IMR-90 (cell line): ENCODE measurements at regions not wholly inside any gene's neighbourhood (a gene's known extent, or its start where the extent isn't known, plus 50 kb on each side); places are given as distances from the start of the nearest gene placed in this dataset.

Experiments
- ATAC-seq: fragments of 200-7000 bp; cut with Tn5 transposase; 2 replicates; pipeline ENCODE4 v1.9.1; 2020; ENCODE audit warnings: low read depth, mild to moderate bottlenecking, moderate library complexity
- BruUV-seq: library from RNA; stranded (reverse); fragments of 400-500 nt; replicated peaks from 2 replicates; lab custom pipeline; 2021; lab: Mats Ljungman, UMichigan
- CTCF ChIA-PET: fragments of 300-600 bp; formaldehyde crosslinking; extraction: SDS; loops from one replicate; lab custom pipeline; 2021; ENCODE audit warnings: antibody characterized with exemption; lab: Yijun Ruan, JAX
- POLR2A ChIA-PET: fragments of 300-600 bp; sonication (Branson Sonifier 250); formaldehyde crosslinking; loops from one replicate; lab custom pipeline; 2022; ENCODE audit warnings: antibody characterized with exemption; ENCODE audit not compliant: unreplicated experiment; lab: Charles Lee
- DNase-seq: peaks from one replicate; pipeline ENCODE4 v3.0.0; 2013
- H2AFZ ChIP-seq: replicated peaks from 2 replicates; pipeline ENCODE3; 2013; ENCODE audit warnings: low read length, mild to moderate bottlenecking; ENCODE audit not compliant: poor library complexity
- H2AK5ac ChIP-seq: 2 replicates; pipeline ENCODE4 v1.6.1; 2013; ENCODE audit warnings: low read depth, low read length, inconsistent platforms
- H2AK9ac ChIP-seq: replicated peaks from 2 replicates; pipeline ENCODE3; 2013; ENCODE audit warnings: mild to moderate bottlenecking, low read depth, low read length, moderate library complexity; ENCODE audit not compliant: poor library complexity
- H2BK120ac ChIP-seq: 2 replicates; pipeline ENCODE4 v1.6.1; 2013; ENCODE audit warnings: low read depth, low read length, inconsistent platforms
- H2BK15ac ChIP-seq: 3 replicates; pipeline ENCODE4 v1.6.1; 2013; ENCODE audit warnings: low read depth, low read length, inconsistent platforms
- H2BK20ac ChIP-seq: 2 replicates; pipeline ENCODE4 v1.6.1; 2013; ENCODE audit warnings: low read depth, mild to moderate bottlenecking, inconsistent platforms, low read length, moderate library complexity
- H2BK5ac ChIP-seq: 2 replicates; pipeline ENCODE4 v1.6.1; 2013; ENCODE audit warnings: mild to moderate bottlenecking, low read depth, low read length, inconsistent platforms; ENCODE audit not compliant: poor library complexity, severe bottlenecking
- H3K14ac ChIP-seq: replicated peaks from 2 replicates; pipeline ENCODE4 v1.6.1; 2013; ENCODE audit warnings: low read depth, low read length, inconsistent platforms
- H3K18ac ChIP-seq: 2 replicates; pipeline ENCODE4 v1.6.1; 2013; ENCODE audit warnings: low read depth, low read length, control low read depth
- H3K23ac ChIP-seq: 2 replicates; pipeline ENCODE4 v1.6.1; 2013; ENCODE audit warnings: low read depth, low read length, inconsistent platforms
- H3K27ac ChIP-seq: 2 replicates; pipeline ENCODE4 v1.5.1; 2013; ENCODE audit warnings: mild to moderate bottlenecking, control low read depth, low read length; ENCODE audit not compliant: insufficient read depth
- H3K27me3 ChIP-seq: 2 replicates; pipeline ENCODE4 v1.6.1; 2013; ENCODE audit warnings: low read length; ENCODE audit not compliant: control insufficient read depth, insufficient read depth
- H3K36me3 ChIP-seq: 2 replicates; pipeline ENCODE4 v1.6.1; 2013; ENCODE audit warnings: low read length, mixed read lengths; ENCODE audit not compliant: control insufficient read depth, insufficient read depth
- H3K4ac ChIP-seq: 2 replicates; pipeline ENCODE4 v1.6.1; 2013; ENCODE audit warnings: low read depth, low read length, inconsistent platforms
- H3K4me1 ChIP-seq: 2 replicates; pipeline ENCODE4 v1.6.1; 2013; ENCODE audit warnings: low read length, mixed read lengths; ENCODE audit not compliant: control insufficient read depth, insufficient read depth
- H3K4me2 ChIP-seq: 2 replicates; pipeline ENCODE4 v1.6.1; 2013; ENCODE audit warnings: low read depth, mild to moderate bottlenecking, control low read depth, low read length, moderate library complexity
- H3K4me3 ChIP-seq: 2 replicates; pipeline ENCODE4 v1.5.1; 2013; ENCODE audit warnings: low read depth, mild to moderate bottlenecking, control low read depth, low read length, moderate library complexity; ENCODE audit not compliant: insufficient read depth
- H3K56ac ChIP-seq: 2 replicates; pipeline ENCODE4 v1.6.1; 2013; ENCODE audit warnings: low read length, inconsistent platforms; ENCODE audit not compliant: insufficient read depth; ENCODE audit errors: extremely low read depth
- H3K79me1 ChIP-seq, 2 experiments: 2 replicates each; pipeline ENCODE4 v1.6.1; 2013; ENCODE audit warnings: low read length in 2 of 2, inconsistent platforms in 1 of 2, low read depth in 1 of 2
- H3K9ac ChIP-seq: 2 replicates; pipeline ENCODE4 v1.6.1; 2013; ENCODE audit warnings: low read depth, low read length, control low read depth
- H3K9me1 ChIP-seq: 2 replicates; pipeline ENCODE4 v1.6.1; 2013; ENCODE audit warnings: low read length, inconsistent platforms; ENCODE audit not compliant: insufficient read depth
- H3K9me3 ChIP-seq: 2 replicates; pipeline ENCODE4 v1.6.1; 2013; ENCODE audit warnings: low read length; ENCODE audit not compliant: control insufficient read depth, insufficient read depth
- H4K20me1 ChIP-seq: 2 replicates; pipeline ENCODE4 v1.6.1; 2013; ENCODE audit warnings: low read length, inconsistent platforms; ENCODE audit not compliant: insufficient read depth
- H4K5ac ChIP-seq: 2 replicates; pipeline ENCODE4 v1.6.1; 2013; ENCODE audit warnings: mild to moderate bottlenecking, low read depth, low read length, control low read depth
- H4K8ac ChIP-seq, 2 experiments: 2 replicates each; pipeline ENCODE4 v1.6.1; 2013; ENCODE audit warnings: low read depth in 2 of 2, low read length in 2 of 2, control low read depth in 1 of 2, inconsistent platforms in 1 of 2
- H4K91ac ChIP-seq: 2 replicates; pipeline ENCODE4 v1.6.1; 2013; ENCODE audit warnings: low read depth, low read length, inconsistent platforms; ENCODE audit not compliant: insufficient read depth
- BHLHE40 ChIP-seq: fragments of 150-350 bp; IDR thresholded peaks from 2 replicates; pipeline ENCODE4 v1.6.1; 2016; ENCODE audit warnings: mild to moderate bottlenecking, low read depth, low read length
- CEBPB ChIP-seq: IDR thresholded peaks from 2 replicates; pipeline ENCODE4 v1.6.1; 2012; ENCODE audit warnings: low read depth, low read length, improper control_type of control experiment
- CHD1 ChIP-seq: IDR thresholded peaks from 2 replicates; pipeline ENCODE4 v1.6.1; 2012; ENCODE audit warnings: low read depth, low read length, improper control_type of control experiment
- MAFK ChIP-seq: IDR thresholded peaks from 2 replicates; pipeline ENCODE4 v1.6.1; 2012; ENCODE audit warnings: low read depth, low read length, improper control_type of control experiment
- MAZ ChIP-seq: IDR thresholded peaks from 2 replicates; pipeline ENCODE4 v1.6.1; 2012; ENCODE audit warnings: low read depth, mild to moderate bottlenecking, low read length, improper control_type of control experiment, moderate library complexity, borderline replicate concordance
- NFE2L2 ChIP-seq: fragments of 150-350 bp; IDR thresholded peaks from 2 replicates; pipeline ENCODE4 v1.6.1; 2016; ENCODE audit warnings: low read depth, mild to moderate bottlenecking, low read length
- POLR2A ChIP-seq: IDR thresholded peaks from 2 replicates; pipeline ENCODE4 v1.6.1; 2012; ENCODE audit warnings: mild to moderate bottlenecking, low read depth, low read length
- RFX5 ChIP-seq: IDR thresholded peaks from 2 replicates; pipeline ENCODE4 v1.8.0; 2012; ENCODE audit warnings: low read depth, mild to moderate bottlenecking, low read length, moderate library complexity
- WGBS, 2 experiments: methylation state at CpG; one replicate each; pipeline versions ENCODE4 v1.1.5 to v1.1.7; 2013; ENCODE audit warnings: missing lambda C conversion rate in 2 of 2; ENCODE audit not compliant: insufficient read length in 1 of 2; ENCODE audit errors: extremely low coverage in 2 of 2; 5-methylcytosine and 5-hydroxymethylcytosine counted together
- dilution Hi-C: fragments of 300-500 bp; cut with HindIII; formaldehyde crosslinking; loops from one replicate; pipeline ENCODE4 v1.14.3; 2018; ENCODE audit warnings: low sequenced_read_pairs; ENCODE audit not compliant: unreplicated experiment
- in situ Hi-C: fragments of 300-500 bp; cut with MboI; formaldehyde crosslinking; loops from 3 replicates; pipeline ENCODE4 v1.14.3; 2019; ENCODE audit warnings: low sequenced_read_pairs, inconsistent platforms, mixed read lengths
- intact Hi-C: fragments of 100-400 bp; cut with micrococcal nuclease; formaldehyde crosslinking; loops from 2 replicates; pipeline ENCODE4 v1.10.0; 2022
- TF ChIP-seq, protein P1 (sequence below): conservative IDR thresholded peaks from 2 replicates; pipeline ENCODE4 v1.5.1; 2012; ENCODE audit warnings: mild to moderate bottlenecking, low read depth, low read length, improper control_type of control experiment

DNA sequence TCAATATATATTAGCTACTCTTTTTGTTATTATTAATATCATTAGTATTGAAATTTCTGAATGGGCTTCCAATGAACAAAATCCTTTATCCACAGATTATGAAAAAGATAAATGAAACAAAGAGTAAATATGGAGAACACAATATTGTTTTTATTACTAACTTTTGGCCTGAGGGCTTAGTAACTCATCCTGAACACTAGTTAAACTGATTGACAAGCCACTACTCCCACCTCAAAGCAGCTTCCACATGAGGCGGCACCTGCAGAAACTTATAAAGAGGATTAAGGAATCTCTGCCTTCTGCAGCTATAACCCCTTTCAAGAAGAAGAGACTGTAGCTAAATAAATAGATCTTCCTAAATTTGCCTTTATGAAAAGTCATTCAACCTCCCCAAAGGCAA lies 187.6 kb upstream of the ALG10 start:
- no peaks in the 10 kb centered on the region for H3K36me3 ChIP-seq
- H3K4me2 ChIP-seq: no peak overlapping the region
- H3K9me3 ChIP-seq: peaks cover 6% of the 10 kb centered on the region
- CTCF ChIA-PET: no interaction called here
- H3K4ac ChIP-seq: no peak overlapping the region
- DNase-seq (no peak), ATAC-seq (no peak)
- H3K27me3 ChIP-seq: no peaks in the 10 kb centered on the region
- in situ Hi-C loops (loop anchor here (25.0 kb wide), 1 partner anchor 153 kb away; no protein-coding TSS in a partner anchor), intact Hi-C loops (no loop called here), dilution Hi-C loops (no loop called here)
- H4K20me1 ChIP-seq: no peaks in the 10 kb centered on the region
- no peak overlapping the region for H3K23ac ChIP-seq
- no peaks in the 10 kb centered on the region for H3K4me1 ChIP-seq
- H3K27ac ChIP-seq: no peak overlapping the region
- no peak overlapping the region for H4K91ac ChIP-seq
- H4K8ac ChIP-seq: no peak overlapping the region
- no peak overlapping the region for H2BK5ac ChIP-seq
- H2AK5ac ChIP-seq: no peak overlapping the region
- no peaks in the 10 kb centered on the region for H3K9me1 ChIP-seq
- H3K18ac ChIP-seq: no peak overlapping the region
- no peaks in the 10 kb centered on the region for H3K79me1 ChIP-seq
- no peak overlapping the region for H4K5ac ChIP-seq
- H3K14ac ChIP-seq: no peak overlapping the region
- BruUV-seq: no TSS peak
- no CpG with 5 or more reads among the region's 1 CpG for WGBS, 2 experiments
- no peak overlapping the region for H2AFZ ChIP-seq
- POLR2A ChIA-PET: no interaction called here
- H3K4me3 ChIP-seq: no peak overlapping the region
- no peak overlapping the region for H2AK9ac ChIP-seq
- no peak overlapping the region for H2BK20ac ChIP-seq
- TF ChIP-seq NFE2L2 (no peak), MAZ (no peak), BHLHE40 (no peak), RFX5 (no peak), CHD1 (no peak), MAFK (no peak), CEBPB (no peak), POLR2A (no peak)
- TF ChIP-seq, protein P1, sequence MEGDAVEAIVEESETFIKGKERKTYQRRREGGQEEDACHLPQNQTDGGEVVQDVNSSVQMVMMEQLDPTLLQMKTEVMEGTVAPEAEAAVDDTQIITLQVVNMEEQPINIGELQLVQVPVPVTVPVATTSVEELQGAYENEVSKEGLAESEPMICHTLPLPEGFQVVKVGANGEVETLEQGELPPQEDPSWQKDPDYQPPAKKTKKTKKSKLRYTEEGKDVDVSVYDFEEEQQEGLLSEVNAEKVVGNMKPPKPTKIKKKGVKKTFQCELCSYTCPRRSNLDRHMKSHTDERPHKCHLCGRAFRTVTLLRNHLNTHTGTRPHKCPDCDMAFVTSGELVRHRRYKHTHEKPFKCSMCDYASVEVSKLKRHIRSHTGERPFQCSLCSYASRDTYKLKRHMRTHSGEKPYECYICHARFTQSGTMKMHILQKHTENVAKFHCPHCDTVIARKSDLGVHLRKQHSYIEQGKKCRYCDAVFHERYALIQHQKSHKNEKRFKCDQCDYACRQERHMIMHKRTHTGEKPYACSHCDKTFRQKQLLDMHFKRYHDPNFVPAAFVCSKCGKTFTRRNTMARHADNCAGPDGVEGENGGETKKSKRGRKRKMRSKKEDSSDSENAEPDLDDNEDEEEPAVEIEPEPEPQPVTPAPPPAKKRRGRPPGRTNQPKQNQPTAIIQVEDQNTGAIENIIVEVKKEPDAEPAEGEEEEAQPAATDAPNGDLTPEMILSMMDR: no peak
- no peak overlapping the region for H2BK120ac ChIP-seq
- no peak overlapping the region for H3K56ac ChIP-seq
- no peak overlapping the region for H2BK15ac ChIP-seq
- no peak overlapping the region for H3K9ac ChIP-seq
